Neural progenitor cell (in vitro differentiated cells): ENCODE measurements at regions not wholly inside any gene's neighbourhood (a gene's known extent, or its start where the extent isn't known, plus 50 kb on each side); places are given as distances from the start of the nearest gene placed in this dataset.

Source experiments
- DNase-seq: peaks from one replicate; pipeline ENCODE4 v3.0.0-alpha.2; 2016; ENCODE audit warnings: low spot score
- H2AFZ ChIP-seq: fragments of 200-600 bp; sonication (generic); replicated peaks from 2 replicates; pipeline ENCODE4 v1.6.1; 2016; ENCODE audit warnings: antibody characterized with exemption
- H3F3A ChIP-seq: fragments of 200-600 bp; sonication (generic); 2 replicates; pipeline ENCODE4 v1.6.1; 2016; ENCODE audit warnings: antibody characterized with exemption, low read depth
- H3K27ac ChIP-seq: fragments of 200-600 bp; sonication (generic); 2 replicates; pipeline ENCODE4 v1.5.1; 2016; ENCODE audit warnings: mild to moderate bottlenecking
- H3K27me3 ChIP-seq: fragments of 200-600 bp; sonication (generic); 2 replicates; pipeline ENCODE4 v1.6.1; 2016; ENCODE audit warnings: mild to moderate bottlenecking, moderate library complexity
- H3K36me3 ChIP-seq: fragments of 200-600 bp; sonication (generic); 2 replicates; pipeline ENCODE4 v1.5.1; 2016
- H3K4me1 ChIP-seq: fragments of 200-600 bp; sonication (generic); 2 replicates; pipeline ENCODE4 v1.6.1; 2016; ENCODE audit warnings: mixed run types
- H3K4me2 ChIP-seq: fragments of 200-600 bp; sonication (generic); 2 replicates; pipeline ENCODE4 v1.6.1; 2016
- H3K4me3 ChIP-seq: fragments of 200-600 bp; sonication (generic); 2 replicates; pipeline ENCODE4 v1.5.1; 2016
- H3K79me2 ChIP-seq: fragments of 200-600 bp; sonication (generic); 2 replicates; pipeline ENCODE4 v1.6.1; 2016; ENCODE audit warnings: low read depth
- H3K9ac ChIP-seq: fragments of 200-600 bp; sonication (generic); 2 replicates; pipeline ENCODE4 v1.6.1; 2016
- H3K9me3 ChIP-seq: fragments of 200-600 bp; sonication (generic); 2 replicates; pipeline ENCODE4 v1.5.1; 2016; ENCODE audit warnings: low read depth
- H4K20me1 ChIP-seq: fragments of 200-600 bp; sonication (generic); 2 replicates; pipeline ENCODE4 v1.6.1; 2016; ENCODE audit warnings: low read depth
- H3K27ac Mint-ChIP-seq: 3 replicates; pipeline ENCODE4 v1.8.0; 2021; ENCODE audit warnings: mixed read lengths
- H3K27me3 Mint-ChIP-seq: 2 replicates; pipeline ENCODE4 v1.8.0; 2022; ENCODE audit warnings: low read depth, mild to moderate bottlenecking, inconsistent platforms, moderate library complexity, mixed read lengths; ENCODE audit not compliant: insufficient read depth
- H3K36me3 Mint-ChIP-seq: 3 replicates; pipeline ENCODE4 v1.8.0; 2021; ENCODE audit warnings: mixed read lengths
- H3K4me1 Mint-ChIP-seq: 3 replicates; pipeline ENCODE4 v1.8.0; 2021; ENCODE audit warnings: mixed read lengths
- H3K4me3 Mint-ChIP-seq: 3 replicates; pipeline ENCODE4 v1.8.0; 2021; ENCODE audit warnings: mild to moderate bottlenecking, moderate library complexity, mixed read lengths
- H3K9me3 Mint-ChIP-seq: 3 replicates; pipeline ENCODE4 v1.8.0; 2020; ENCODE audit warnings: mixed read lengths
- CTCF ChIP-seq: fragments of 200-600 bp; sonication (generic); IDR thresholded peaks from 2 replicates; pipeline ENCODE4 v1.5.1; 2017; ENCODE audit warnings: antibody characterized with exemption, mild to moderate bottlenecking
- EZH2 ChIP-seq: fragments of 200-600 bp; sonication (generic); IDR thresholded peaks from 2 replicates; pipeline ENCODE4 v1.6.1; 2017; ENCODE audit warnings: antibody characterized with exemption, mild to moderate bottlenecking, moderate library complexity
- EZH2phosphoT487 ChIP-seq: fragments of 200-600 bp; sonication (generic); IDR thresholded peaks from 2 replicates; pipeline ENCODE4 v1.6.1; 2017; ENCODE audit warnings: antibody characterized with exemption

- Histone ChIP-seq H3K4me1 (peaks cover 17% of the 10 kb centered on the region), H3K36me3 (no peaks in the 10 kb centered on the region), H3F3A (no peaks in the 10 kb centered on the region), H3K27me3 (no peaks in the 10 kb centered on the region), H3K4me2 (no peak overlapping the region), H4K20me1 (no peaks in the 10 kb centered on the region), H3K4me3 (no peak overlapping the region), H2AFZ (no peak overlapping the region), H3K9ac (no peak overlapping the region), H3K27ac (no peak overlapping the region), H3K9me3 (no peaks in the 10 kb centered on the region), H3K79me2 (no peaks in the 10 kb centered on the region)
- Mint-ChIP-seq H3K9me3 (no peaks in the 10 kb centered on the region), H3K4me3 (no peak overlapping the region), H3K27me3 (peaks cover 2% of the 10 kb centered on the region), H3K27ac (no peak overlapping the region), H3K36me3 (no peaks in the 10 kb centered on the region), H3K4me1 (peaks cover 19% of the 10 kb centered on the region)
- TF ChIP-seq EZH2, result no peak
- TF ChIP-seq EZH2phosphoT487, result no peak
- TF ChIP-seq CTCF, result no peak
- DNase-seq, result no peak
These were observed 178.3 kb upstream of the MCHR2 start for GRCh38 chr6:100172322-100172713.

DNA sequence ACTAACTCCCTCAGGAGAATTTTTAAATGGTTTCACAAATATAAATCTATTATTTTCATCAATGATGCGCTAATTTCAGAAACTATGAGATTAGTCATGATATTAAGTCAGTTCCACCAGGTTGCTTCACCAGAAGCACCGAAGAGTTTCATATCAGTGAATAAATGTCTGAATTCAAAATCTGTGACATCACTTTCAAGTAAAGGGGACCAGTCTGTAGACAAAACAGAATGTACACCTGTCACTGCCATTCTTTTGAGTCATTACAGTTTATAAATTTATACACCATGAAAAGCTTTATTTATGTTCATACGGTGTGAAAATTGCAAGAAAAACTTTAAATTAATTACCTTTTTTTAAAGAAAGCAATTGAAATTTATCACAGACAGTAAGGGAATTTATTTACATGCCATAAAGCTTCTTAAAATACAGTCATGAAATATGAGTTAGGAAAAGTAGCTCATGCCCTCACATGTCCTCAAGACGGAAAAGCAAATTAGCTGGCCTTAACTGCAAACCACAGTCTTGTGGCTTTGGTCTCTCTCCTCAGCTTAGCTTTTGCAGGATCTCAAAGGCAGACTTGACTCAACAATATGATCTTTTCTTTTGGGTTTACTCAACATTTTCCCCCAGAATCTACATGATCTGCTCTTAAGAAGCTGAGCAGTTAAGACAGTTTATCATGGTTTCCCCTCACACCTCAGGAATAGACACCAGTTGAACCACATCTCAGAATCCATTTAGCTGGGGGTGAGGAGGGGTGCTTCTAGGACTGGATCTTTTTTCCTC is 177.7 kb upstream of the MCHR2 start:
- H3K36me3 ChIP-seq, result no peaks in the 10 kb centered on the region
- Mint-ChIP-seq H3K36me3 (no peaks in the 10 kb centered on the region), H3K27ac (no peak overlapping the region), H3K27me3 (peaks cover 2% of the 10 kb centered on the region), H3K4me1 (peaks cover 16% of the 10 kb centered on the region), H3K9me3 (no peaks in the 10 kb centered on the region), H3K4me3 (no peak overlapping the region)
- no peaks in the 10 kb centered on the region for H3K9me3 ChIP-seq
- H2AFZ ChIP-seq, result no peak overlapping the region
- H3K79me2 ChIP-seq, result no peaks in the 10 kb centered on the region
- H3F3A ChIP-seq, result no peaks in the 10 kb centered on the region
- TF ChIP-seq EZH2phosphoT487 (no peak), CTCF (no peak), EZH2 (no peak)
- no peak overlapping the region for H3K27ac ChIP-seq
- no peak overlapping the region for H3K4me2 ChIP-seq
- H3K9ac ChIP-seq, result no peak overlapping the region
- H3K4me1 ChIP-seq, result peaks cover 20% of the 10 kb centered on the region
- no peaks in the 10 kb centered on the region for H4K20me1 ChIP-seq
- no peak for DNase-seq
- H3K27me3 ChIP-seq, result no peaks in the 10 kb centered on the region
- no peak overlapping the region for H3K4me3 ChIP-seq

DNA sequence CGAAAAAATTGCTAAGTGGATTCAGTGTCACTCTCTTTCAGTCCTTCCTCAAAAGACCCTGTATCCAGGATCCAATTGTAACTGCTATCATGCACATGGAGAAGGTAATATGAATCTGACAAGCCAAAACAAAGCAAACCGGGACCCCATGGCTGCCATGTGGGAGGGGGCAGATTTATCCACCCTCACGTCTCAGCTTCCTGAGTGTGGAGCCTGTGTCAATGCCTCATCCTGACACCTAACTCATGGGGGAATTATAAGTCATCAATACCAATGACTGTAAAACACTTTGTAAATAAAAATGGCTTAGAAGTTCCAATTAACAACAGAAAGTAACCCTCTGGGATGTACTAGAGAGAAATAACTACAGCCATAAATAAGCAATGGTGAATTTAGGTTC is 174.1 kb upstream of the MCHR2 start:
- no peaks in the 10 kb centered on the region for H3K36me3 Mint-ChIP-seq
- peaks cover 2% of the 10 kb centered on the region for H3K27me3 Mint-ChIP-seq
- Histone ChIP-seq H3F3A (no peaks in the 10 kb centered on the region), H3K9me3 (no peaks in the 10 kb centered on the region), H2AFZ (peak overlapping the region; percentile 17), H3K4me2 (peak overlapping the region; percentile 16), H3K4me1 (peaks cover 14% of the 10 kb centered on the region), H3K4me3 (no peak overlapping the region), H3K79me2 (no peaks in the 10 kb centered on the region), H3K27me3 (no peaks in the 10 kb centered on the region), H3K9ac (no peak overlapping the region), H3K27ac (no peak overlapping the region), H3K36me3 (no peaks in the 10 kb centered on the region), H4K20me1 (no peaks in the 10 kb centered on the region)
- no peak overlapping the region for H3K27ac Mint-ChIP-seq
- H3K9me3 Mint-ChIP-seq, result no peaks in the 10 kb centered on the region
- H3K4me3 Mint-ChIP-seq, result no peak overlapping the region
- DNase-seq, result no peak
- TF ChIP-seq EZH2phosphoT487 (no peak), CTCF (no peak), EZH2 (no peak)
- H3K4me1 Mint-ChIP-seq, result peaks cover 6% of the 10 kb centered on the region
